GM18519 (cell line): ENCODE measurements at regions not wholly inside any gene's neighbourhood (a gene's known extent, or its start where the extent isn't known, plus 50 kb on each side); places are given as distances from the start of the nearest gene placed in this dataset.

Experiments
- ATAC-seq: cut with Tn5 transposase; IDR thresholded peaks from one replicate; pipeline ENCODE4 v1.9.1; 2021; ENCODE audit warnings: mild to moderate bottlenecking, moderate library complexity; ENCODE audit not compliant: unreplicated experiment, low FRiP score

DNA sequence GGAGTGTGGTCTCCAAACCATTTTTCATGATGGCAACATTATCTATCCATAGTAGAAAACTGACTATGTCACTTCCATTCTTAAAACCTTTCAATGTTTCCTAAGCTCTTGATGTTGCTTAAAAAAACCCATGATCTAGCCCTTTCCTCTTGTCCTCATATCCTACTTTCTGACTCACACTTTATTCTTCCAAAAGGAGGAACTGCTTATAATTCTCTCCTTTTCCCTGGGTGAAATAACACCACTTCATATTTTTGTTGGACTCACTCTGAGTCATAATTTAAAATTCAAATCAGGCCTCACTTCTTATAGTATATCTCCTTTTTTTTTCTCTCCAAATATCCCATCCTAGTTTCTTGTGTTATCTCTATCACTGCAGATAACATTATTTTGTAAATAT lies 513.9 kb downstream of the MAN2A1 start:
- ATAC-seq, result no peak

DNA sequence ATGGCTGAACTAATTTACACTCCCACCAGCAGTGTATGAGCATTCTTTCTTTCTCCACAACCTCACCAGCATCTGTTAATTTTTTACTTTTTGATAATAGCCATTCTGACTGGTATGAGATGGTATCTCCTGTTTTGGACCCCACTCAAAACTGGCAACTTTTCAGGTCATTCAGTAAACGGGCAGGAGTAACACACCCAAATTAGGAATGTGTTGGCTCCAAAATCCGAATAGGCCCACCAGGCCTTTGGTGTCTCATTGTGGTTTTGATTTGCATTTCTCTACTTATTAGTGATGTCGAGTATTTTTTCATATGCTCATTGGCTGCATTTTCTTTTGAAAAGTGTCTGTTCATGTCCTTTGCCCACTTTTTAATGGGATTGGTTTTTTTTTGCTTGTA lies 517.1 kb downstream of the TMEM232 start:
- ATAC-seq, result no peak

- no peak for ATAC-seq
Observed at GRCh38 chr5:110218981-110219380, 507.5 kb downstream of the TMEM232 start.

GRCh38 chr5:110219769-110220168 lies 506.7 kb downstream of the TMEM232 start:
- no peak for ATAC-seq

GRCh38 chr5:110221036-110221435 lies 505.4 kb downstream of the TMEM232 start:
- no peak for ATAC-seq

- no peak for ATAC-seq
Observed at GRCh38 chr5:110224050-110224449, 502.4 kb downstream of the TMEM232 start.

DNA sequence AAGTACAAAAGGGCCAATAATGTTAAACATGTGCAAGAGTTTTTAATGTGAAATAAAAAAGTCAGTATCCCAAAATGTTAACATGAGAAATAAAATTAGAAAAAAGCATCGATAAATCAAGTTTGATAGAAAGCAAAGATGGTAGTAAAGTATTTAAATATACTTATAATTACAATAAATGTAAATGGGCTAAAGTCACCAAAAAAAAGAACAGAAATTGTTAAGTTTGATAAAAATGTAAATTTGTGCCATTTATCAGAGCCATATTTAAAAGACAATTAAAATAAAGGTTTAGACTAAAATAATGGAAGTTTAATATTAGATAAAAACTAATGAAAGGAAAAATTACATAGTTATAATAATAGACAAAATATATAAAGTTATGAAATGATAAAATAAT lies 500.5 kb downstream of the TMEM232 start:
- no peak for ATAC-seq

DNA sequence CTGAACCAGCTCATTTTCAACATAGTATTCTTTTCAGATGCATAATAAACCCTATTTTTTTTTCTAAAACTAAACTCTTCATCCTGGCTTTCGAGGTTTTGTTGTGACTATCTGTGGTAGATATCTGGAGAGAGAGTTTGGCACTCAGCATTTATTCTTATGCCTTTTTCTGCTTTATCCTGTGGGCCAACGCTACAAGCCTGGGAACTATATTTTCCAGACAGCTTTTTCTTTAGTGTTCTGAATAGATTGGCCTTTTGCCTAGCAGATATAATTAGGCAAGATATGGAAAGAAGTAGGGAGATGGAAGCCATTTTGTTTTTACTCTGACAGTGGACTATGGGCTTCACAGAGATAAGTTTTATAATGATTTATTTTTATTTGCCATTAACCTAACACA lies 486.7 kb downstream of the TMEM232 start:
- no peak for ATAC-seq

- ATAC-seq, result no peak
Observed at GRCh38 chr5:110242950-110243349, 483.5 kb downstream of the TMEM232 start.

- ATAC-seq, result no peak
Observed at GRCh38 chr5:110248921-110249320, 477.6 kb downstream of the TMEM232 start.

DNA sequence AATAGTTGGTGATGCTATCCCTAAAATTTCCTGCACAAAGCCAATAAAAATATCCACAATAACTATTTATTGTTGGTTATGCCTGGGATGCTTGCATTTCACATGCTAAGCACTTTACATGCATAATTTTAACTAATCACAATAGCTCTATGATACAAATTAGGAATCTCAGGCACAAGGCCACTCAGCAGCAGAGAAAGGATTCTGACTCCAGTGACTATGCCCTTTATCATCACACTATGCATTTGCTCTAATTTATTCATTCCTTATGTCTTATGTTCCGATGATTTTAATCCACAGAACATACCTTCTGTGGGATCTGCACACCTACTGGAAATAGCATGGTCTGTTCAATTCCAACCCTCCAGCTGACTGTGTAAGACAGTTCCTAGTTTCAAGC lies 476.1 kb downstream of the TMEM232 start:
- no peak for ATAC-seq

GRCh38 chr5:110250755-110251154 lies 475.7 kb downstream of the TMEM232 start:
- ATAC-seq, result no peak

GRCh38 chr5:110251366-110251765 lies 475.1 kb downstream of the TMEM232 start:
- no peak for ATAC-seq

GRCh38 chr5:110255194-110255593 lies 471.3 kb downstream of the TMEM232 start:
- ATAC-seq, result no peak

DNA sequence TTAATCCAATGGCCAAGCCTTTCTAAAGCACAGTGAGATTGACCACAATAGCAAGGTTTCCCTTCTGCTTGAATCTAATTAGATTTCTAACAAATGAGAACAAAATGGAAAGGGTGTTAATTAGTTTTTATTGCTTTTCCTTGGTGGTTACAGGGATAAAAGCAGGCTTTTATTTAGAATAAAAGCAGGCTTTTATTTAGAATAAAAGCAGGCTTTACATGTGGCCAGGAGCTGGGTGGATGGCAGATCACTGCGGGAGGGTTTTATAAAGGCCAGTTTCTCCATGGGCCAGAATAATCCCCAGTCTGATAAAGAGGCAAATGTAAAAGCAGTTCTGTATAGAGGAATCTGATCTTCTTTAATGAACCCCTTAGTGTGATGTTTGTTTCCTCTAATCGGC lies 470.2 kb downstream of the TMEM232 start:
- ATAC-seq, result no peak

DNA sequence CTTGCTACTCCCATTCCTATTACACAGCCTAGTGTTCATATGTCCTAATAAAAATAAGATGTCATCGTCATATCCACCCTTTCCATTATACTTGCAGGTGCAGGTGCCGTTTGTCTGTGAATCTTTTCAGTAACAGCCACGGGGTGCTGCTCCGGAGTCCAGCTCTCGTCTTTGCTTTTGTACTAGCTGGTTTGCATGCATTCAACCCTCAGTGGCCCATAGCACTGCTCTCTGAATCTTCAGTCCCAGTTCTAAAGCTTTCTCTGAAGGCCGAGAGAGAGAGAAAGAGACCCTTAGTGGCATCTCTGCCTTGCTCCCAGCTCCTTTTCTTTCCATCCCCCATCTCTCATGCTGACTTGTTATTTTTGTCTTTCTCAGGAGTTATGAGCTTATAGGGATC lies 468.5 kb downstream of the TMEM232 start:
- ATAC-seq, result no peak

- ATAC-seq, result no peak
Observed at GRCh38 chr5:110258460-110259216, 467.8 kb downstream of the TMEM232 start.

- ATAC-seq, result no peak
Observed at GRCh38 chr5:110262749-110263148, 463.7 kb downstream of the TMEM232 start.

- ATAC-seq, result no peak
Observed at GRCh38 chr5:110264661-110265060, 461.8 kb downstream of the TMEM232 start.

DNA sequence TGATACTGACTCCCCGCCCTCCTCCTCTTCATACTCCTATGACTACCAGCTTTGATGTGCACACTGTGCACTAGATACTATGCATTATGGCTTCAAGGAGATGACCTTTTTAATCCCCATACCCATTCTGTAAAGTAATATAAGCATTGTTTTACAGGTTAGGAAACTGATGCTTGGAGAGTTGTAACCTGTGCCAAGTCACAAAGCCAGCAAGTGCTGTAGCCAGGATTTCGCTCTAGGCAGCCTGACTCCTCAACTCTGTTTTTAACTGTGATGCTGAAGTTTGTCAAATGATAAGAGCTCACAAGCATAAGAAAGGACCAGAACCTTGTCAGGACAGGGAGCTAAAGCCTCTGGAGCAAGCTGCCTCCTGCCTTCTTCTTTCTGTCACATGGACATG lies 461.3 kb downstream of the TMEM232 start:
- no peak for ATAC-seq

DNA sequence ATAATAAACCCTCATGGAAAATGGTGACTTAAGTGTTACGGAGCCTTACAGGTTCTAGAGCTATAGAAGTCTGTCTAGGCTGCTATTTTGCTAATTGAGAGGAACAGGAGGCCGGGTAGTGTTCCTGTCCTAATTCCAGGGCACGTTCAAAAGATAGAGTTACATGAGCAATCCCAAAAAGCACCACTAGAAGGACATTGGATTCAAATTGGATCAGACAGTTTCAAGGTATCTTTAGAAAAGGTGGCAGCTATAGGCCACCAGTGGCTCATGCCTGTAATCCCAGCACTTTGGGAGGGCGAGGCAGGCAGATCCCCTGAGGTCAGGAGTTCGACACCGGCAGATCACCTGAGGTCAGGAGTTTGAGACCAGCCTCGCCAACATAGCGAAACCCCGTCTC lies 458.8 kb downstream of the TMEM232 start:
- ATAC-seq, result no peak

GRCh38 chr5:110268283-110268682 lies 458.2 kb downstream of the TMEM232 start:
- ATAC-seq, result no peak

DNA sequence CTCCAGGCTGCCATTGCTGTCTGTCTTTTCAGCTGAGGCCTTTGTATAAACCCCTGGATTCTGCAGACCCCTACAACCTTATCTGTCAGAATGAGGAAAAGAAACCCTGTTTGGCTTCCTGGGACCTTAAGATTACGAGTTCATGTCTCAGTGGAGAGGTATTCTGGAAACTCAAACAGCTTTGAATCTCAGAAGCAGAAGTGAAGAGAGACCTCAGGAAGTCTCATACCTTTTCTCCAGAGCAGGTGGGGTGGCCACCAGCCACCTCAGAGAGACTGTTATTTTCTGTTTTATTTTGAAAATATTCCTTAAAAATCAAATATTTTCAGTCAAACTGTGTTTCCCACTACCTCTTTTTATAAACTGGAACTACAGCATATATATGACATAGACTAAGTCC lies 457.5 kb downstream of the TMEM232 start:
- ATAC-seq, result no peak
